GM21528 (cell line): ENCODE measurements at regions not wholly inside any gene's neighbourhood (a gene's known extent, or its start where the extent isn't known, plus 50 kb on each side); places are given as distances from the start of the nearest gene placed in this dataset.

Experiments
- ATAC-seq: cut with Tn5 transposase; IDR thresholded peaks from one replicate; pipeline ENCODE4 v1.9.1; 2021; ENCODE audit warnings: mild to moderate bottlenecking, moderate library complexity; ENCODE audit not compliant: unreplicated experiment, low FRiP score

GRCh38 chr1:25083481-25084345 is 148.6 kb downstream of the SYF2 start:
- ATAC-seq = no peak

GRCh38 chr1:25082995-25083394 is 149.3 kb downstream of the SYF2 start:
- no peak for ATAC-seq

DNA sequence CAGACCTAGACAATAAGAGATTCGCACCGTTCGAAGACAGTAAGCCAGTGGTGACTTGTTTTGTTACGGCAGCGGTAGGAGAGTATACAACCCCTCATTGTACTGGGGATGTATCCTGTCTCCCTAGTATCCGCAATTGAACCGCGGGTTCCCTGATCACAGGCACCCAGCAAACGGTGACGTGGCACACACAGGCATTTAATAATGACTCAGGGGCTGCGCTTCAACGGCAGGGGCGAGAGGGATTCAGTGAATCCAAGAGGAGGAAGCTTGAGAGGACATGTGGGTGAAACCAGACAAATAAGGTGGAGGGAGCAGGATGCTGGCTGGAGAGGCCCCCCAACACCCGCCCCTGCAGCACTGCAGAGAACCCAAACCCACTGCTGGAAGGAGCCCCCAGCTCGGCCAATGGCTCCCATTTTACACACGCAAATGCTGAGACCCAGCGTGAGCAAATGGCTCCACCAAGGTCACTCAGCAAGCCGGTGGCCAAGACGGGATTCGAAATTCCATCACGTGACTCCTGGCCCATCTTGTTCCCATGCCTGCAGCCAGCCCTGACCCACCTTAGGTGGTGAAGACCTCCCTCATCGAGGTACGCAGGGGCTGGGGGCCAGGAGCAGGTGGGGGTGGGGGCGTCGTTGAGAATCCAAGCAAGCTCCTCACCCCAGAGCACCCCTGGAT is 149.9 kb downstream of the SYF2 start:
- no peak for ATAC-seq

GRCh38 chr1:25081496-25081895 is 150.8 kb downstream of the SYF2 start:
- no peak for ATAC-seq

GRCh38 chr1:25080294-25081209 is 150.5 kb upstream of the RUNX3 start:
- no peak for ATAC-seq

DNA sequence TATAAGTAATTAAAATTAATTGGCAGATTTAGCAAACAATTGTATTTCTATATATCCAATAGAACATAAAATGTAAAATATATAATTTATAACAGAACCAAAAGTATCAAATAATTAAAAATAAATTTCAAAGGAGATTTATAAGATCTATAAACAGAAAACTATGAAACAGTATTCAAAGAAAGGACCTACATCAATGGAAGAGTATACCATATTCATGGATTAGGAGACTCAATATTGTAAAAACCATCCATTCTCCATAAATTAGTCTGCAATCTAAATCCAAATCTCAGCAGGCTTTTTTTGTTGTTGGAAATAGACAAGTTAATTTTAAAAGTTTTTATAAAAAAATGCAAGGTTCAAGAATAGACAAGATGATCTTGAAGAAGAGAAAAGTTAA is 149.0 kb upstream of the RUNX3 start:
- no peak for ATAC-seq

GRCh38 chr1:25074351-25075227 is 144.5 kb upstream of the RUNX3 start:
- ATAC-seq = no peak

DNA sequence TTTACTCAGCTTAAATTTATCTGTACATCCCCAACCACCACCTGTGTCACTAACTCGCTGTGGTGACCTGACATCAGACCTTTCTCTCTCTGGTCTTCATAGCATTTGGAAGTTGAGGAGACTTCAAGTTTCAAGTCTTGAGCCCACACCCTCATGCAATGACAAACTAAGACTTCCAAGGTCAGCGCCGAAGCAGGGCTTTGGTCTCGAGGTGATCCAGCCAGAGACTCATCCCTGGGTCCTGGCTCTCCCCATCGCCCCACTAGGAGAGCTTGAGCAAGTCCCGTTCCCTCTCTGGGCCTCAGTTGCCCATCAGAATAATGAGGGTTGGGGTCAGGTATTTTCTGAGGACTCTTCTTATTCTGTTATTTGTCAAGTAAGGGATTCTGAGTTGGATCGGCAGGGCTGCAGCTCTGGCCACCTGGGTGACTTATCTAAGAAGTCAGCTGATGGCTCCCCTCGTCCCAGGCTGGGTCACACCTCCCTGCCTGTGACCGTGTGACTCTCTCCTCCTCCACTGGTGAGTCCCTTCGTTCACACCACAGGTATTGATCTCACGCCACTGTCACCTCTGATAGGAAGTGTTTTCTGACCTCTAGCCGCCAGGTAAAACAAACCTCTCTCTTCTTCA is 143.7 kb upstream of the RUNX3 start:
- no peak for ATAC-seq

- no peak for ATAC-seq
These were observed 142.4 kb upstream of the RUNX3 start for GRCh38 chr1:25072461-25072860.

DNA sequence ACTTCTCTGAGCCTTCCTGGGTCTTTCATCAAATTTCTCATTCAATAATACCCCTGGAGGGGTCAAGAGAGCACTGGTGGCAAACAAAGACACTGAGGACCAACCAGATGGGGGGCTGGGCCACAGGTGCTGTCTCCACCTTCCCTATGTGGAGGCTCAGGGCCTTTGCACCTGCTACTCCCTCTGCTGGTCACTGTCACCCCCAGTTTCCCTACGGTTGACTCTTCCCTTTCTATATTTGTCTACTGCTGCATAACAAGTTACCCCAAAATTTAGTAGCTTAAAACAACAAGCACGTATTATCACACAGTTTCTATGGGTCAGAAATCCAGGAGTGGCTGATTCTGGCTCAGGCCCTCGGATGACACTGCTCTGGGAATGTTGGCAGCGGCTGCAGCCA is 138.8 kb upstream of the RUNX3 start:
- ATAC-seq = no peak

- ATAC-seq = no peak
These were observed 138.2 kb upstream of the RUNX3 start for GRCh38 chr1:25068316-25068715.

- no peak for ATAC-seq
These were observed 137.6 kb upstream of the RUNX3 start for GRCh38 chr1:25067518-25068251.

DNA sequence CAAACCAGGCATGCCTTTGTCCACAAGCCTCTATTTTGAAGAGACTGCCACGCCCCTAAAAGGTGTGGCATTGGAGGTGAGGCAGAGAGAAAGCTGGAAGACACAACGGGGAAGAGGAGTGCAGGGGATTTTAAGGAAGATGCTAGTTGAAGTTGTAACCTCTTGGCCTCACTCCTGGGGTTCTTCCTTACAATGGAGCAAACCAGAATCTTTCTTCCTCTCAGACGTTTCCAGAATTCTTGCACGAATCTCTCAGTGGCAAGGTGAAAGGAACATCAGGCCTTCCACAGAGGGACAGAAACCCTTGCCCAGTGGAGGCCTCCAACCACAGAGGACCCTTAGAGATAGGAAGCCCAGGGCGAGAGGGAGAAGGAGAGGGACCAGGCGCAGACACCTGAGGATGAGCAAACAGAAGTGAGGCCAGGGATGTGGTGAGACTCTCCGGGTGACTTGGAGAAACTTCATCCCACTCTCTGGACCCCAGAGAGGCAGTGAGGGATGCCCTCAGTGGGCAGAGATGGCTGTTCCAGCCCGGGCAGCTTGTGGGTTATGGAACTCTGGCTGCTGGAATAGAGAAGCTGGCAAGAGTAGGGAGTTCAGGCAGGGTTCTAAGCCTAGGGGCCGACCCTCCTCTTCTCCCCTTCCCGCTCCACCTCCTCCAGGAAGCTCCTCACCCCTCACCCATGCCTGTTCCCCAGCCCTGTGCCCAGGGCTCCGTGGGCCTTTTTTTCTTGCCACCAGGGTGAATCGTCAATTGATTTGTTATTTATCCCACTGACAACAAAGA is 136.8 kb upstream of the RUNX3 start:
- ATAC-seq = no peak

- ATAC-seq = no peak
These were observed 136.2 kb upstream of the RUNX3 start for GRCh38 chr1:25066256-25066655.

- ATAC-seq = no peak
These were observed 135.7 kb upstream of the RUNX3 start for GRCh38 chr1:25065795-25066238.

GRCh38 chr1:25065321-25065721 is 135.2 kb upstream of the RUNX3 start:
- no peak for ATAC-seq

DNA sequence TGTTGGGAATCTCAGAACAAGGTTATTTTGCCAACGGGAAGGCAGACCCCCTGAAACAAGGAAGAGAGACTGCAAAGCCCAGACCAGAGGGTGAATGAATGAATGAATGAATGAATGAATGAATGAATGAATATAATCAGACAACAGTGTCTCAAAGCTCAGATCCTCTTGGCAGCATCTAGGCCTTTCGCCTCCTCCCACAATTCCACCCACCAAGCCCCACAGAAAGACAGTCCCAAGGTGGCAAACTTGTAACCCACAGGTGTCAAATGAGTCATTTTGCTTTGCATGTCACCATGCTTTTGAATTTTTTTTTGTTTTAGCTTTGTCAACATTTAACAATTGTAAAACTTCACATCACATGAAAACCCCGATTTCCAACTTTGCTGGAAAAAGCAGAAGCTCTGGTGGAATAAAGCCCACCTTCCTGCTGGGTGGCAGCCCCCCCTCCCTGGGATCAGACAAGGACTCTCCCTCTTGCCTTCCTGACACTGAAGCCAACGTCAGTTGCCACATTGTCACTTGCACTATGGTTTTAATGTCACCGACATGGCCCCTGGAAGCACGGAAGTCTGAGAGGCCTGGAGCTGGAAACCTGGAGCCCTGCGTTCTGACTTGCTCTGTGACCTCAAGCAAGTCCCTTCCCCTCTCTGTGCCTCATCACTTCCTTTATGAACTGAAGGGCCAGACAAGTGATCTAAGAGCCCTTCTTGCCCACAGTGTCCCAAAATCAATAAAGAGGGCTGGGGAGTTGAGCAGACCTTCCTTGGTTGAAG is 134.6 kb upstream of the RUNX3 start:
- ATAC-seq = no peak
